ENCODE measurements at regions not wholly inside any gene's neighbourhood (a gene's known extent, or its start where the extent isn't known, plus 50 kb on each side); places are given as distances from the start of the nearest gene placed in this dataset.
A peak's percentile ranks its signal among the peaks of the same experiment; 100 is the strongest.

- TF ChIP-seq, protein P1, sequence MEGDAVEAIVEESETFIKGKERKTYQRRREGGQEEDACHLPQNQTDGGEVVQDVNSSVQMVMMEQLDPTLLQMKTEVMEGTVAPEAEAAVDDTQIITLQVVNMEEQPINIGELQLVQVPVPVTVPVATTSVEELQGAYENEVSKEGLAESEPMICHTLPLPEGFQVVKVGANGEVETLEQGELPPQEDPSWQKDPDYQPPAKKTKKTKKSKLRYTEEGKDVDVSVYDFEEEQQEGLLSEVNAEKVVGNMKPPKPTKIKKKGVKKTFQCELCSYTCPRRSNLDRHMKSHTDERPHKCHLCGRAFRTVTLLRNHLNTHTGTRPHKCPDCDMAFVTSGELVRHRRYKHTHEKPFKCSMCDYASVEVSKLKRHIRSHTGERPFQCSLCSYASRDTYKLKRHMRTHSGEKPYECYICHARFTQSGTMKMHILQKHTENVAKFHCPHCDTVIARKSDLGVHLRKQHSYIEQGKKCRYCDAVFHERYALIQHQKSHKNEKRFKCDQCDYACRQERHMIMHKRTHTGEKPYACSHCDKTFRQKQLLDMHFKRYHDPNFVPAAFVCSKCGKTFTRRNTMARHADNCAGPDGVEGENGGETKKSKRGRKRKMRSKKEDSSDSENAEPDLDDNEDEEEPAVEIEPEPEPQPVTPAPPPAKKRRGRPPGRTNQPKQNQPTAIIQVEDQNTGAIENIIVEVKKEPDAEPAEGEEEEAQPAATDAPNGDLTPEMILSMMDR (IDR thresholded peaks at IDR 0.05; ENCODE audit: low read depth, low read length, missing control alignments), result no peak
- no peak overlapping the region for H3K4me3 ChIP-seq (replicated peaks; ENCODE audit: low read depth, low read length)
- DNase-seq (ENCODE audit: extremely low read depth, low read depth), result no peak
Measured at GRCh38 chr15:29570121-29570947, 251.9 kb downstream of the TJP1 start.

DNA sequence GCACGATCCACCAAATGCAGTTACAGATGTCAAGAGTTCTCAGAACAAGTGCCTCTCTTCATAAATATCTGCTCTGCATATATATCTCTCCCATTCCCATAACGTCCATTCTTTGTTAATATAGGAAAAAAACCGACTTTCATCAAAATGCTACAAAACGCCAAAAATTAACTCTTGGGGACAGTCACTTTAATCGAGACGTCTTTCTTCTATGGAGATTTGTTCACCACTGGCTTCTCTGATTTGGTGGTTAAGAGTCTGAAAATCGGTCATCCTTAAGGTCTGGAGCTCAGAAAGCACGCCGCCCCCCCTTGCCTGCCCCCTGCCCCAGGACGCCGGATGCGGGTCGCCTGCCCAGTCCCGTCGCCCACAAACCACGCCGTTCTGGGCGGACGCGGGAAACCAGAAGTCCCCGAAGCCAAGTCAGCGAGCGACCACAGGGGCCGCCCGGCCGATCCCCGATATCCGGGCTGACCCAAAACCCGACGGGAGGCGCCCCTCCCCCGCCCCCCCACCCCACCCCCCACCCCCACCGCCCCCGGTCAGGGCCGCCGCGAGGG lies 252.7 kb downstream of the TJP1 start:
- TF ChIP-seq, protein P1 (IDR thresholded peaks at IDR 0.05; ENCODE audit: low read depth, low read length, missing control alignments), result no peak
- DNase-seq (ENCODE audit: extremely low read depth, low read depth), result no peak
- H3K4me3 ChIP-seq (replicated peaks; ENCODE audit: low read depth, low read length), result no peak overlapping the region

GRCh38 chr15:29568840-29569532 lies 253.3 kb downstream of the TJP1 start:
- no peak overlapping the region for H3K4me3 ChIP-seq (replicated peaks; ENCODE audit: low read depth, low read length)
- DNase-seq (ENCODE audit: extremely low read depth, low read depth), result no peak
- TF ChIP-seq, protein P1 (IDR thresholded peaks at IDR 0.05; ENCODE audit: low read depth, low read length, missing control alignments), result peak; percentile 11

- no peak overlapping the region for H3K4me3 ChIP-seq (replicated peaks; ENCODE audit: low read depth, low read length)
- TF ChIP-seq, protein P1 (IDR thresholded peaks at IDR 0.05; ENCODE audit: low read depth, low read length, missing control alignments), result no peak
- no peak for DNase-seq (ENCODE audit: extremely low read depth, low read depth)
Measured at GRCh38 chr15:29567336-29567735, 254.9 kb downstream of the TJP1 start.

DNA sequence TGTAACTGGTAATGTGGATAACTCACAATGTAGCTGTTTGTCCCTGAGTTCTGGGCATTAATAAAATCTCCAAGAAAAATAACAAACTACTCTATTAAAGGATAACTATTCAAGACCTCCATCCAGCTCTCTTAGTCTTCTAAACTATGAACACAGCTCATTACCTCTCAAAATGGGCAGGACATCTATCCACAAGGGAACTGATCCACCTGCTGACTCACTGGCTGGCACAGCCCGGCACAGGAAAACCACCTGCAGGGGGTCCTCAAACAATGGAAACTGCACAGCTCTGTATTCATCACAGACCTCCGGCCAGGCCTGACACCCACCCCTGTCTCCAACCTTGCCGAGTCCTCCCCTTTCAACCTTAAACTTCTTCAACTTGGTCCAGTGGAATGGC lies 255.4 kb downstream of the TJP1 start:
- no peak for DNase-seq (ENCODE audit: extremely low read depth, low read depth)
- TF ChIP-seq, protein P1 (IDR thresholded peaks at IDR 0.05; ENCODE audit: low read depth, low read length, missing control alignments), result no peak
- no peak overlapping the region for H3K4me3 ChIP-seq (replicated peaks; ENCODE audit: low read depth, low read length)

- TF ChIP-seq, protein P1 (IDR thresholded peaks at IDR 0.05; ENCODE audit: low read depth, low read length, missing control alignments), result no peak
- no peak for DNase-seq (ENCODE audit: extremely low read depth, low read depth)
- no peak overlapping the region for H3K4me3 ChIP-seq (replicated peaks; ENCODE audit: low read depth, low read length)
Measured at GRCh38 chr15:29563112-29563511, 259.2 kb downstream of the TJP1 start.
